CD4-positive, alpha-beta T cell (primary cell): ENCODE measurements at regions not wholly inside any gene's neighbourhood (a gene's known extent, or its start where the extent isn't known, plus 50 kb on each side); places are given as distances from the start of the nearest gene placed in this dataset.

Experiments
- ATAC-seq: fragments of 200-7000 bp; cut with Tn5 transposase; one replicate; pipeline ENCODE4 v1.10.0; 2022; ENCODE audit warnings: mild to moderate bottlenecking; ENCODE audit not compliant: poor library complexity
- CTCF ChIA-PET: fragments of 350-600 bp; sonication (Branson Sonifier 250); formaldehyde crosslinking; loops from one replicate; lab custom pipeline; 2021; ENCODE audit warnings: antibody characterized with exemption, inconsistent platforms; lab: Charles Lee
- POLR2A ChIA-PET: fragments of 350-600 bp; sonication (Branson Sonifier 250); formaldehyde crosslinking; loops from one replicate; lab custom pipeline; 2021; ENCODE audit warnings: antibody characterized with exemption, inconsistent platforms; lab: Charles Lee
- DNase-seq, 14 experiments: peaks; one replicate each; pipeline ENCODE4 v3.0.0-alpha.2; 2013 to 2020; ENCODE audit warnings: mixed read lengths in 2 of 14
- H3K27ac ChIP-seq, 2 donors: one replicate each; pipeline versions ENCODE4 v1.5.1 to v1.7.0; 2013; ENCODE audit warnings: low read length in 2 of 2, low read depth in 1 of 2, mild to moderate bottlenecking in 1 of 2
- H3K27me3 ChIP-seq, 2 experiments: 1 replicate in 1 of 2; 2 replicates in 1 of 2; pipeline versions ENCODE4 v1.6.1 to v1.7.0; 2013; ENCODE audit warnings: low read length in 2 of 2, control low read depth in 1 of 2, mild to moderate bottlenecking in 1 of 2, moderate library complexity in 1 of 2; ENCODE audit not compliant: insufficient read depth in 2 of 2, control insufficient read depth in 1 of 2
- H3K36me3 ChIP-seq: one replicate; pipeline ENCODE4 v1.6.1; 2013; ENCODE audit warnings: low read length, control low read depth; ENCODE audit not compliant: insufficient read depth
- H3K4me1 ChIP-seq: one replicate; pipeline ENCODE4 v1.6.1; 2013; ENCODE audit warnings: low read length, control low read depth; ENCODE audit not compliant: insufficient read depth
- H3K4me3 ChIP-seq: one replicate; pipeline ENCODE4 v1.5.1; 2013; ENCODE audit warnings: mild to moderate bottlenecking, low read length, moderate library complexity
- H3K9me3 ChIP-seq, 2 experiments: 1 replicate in 1 of 2; 2 replicates in 1 of 2; pipeline versions ENCODE4 v1.6.1 to v1.7.0; 2013; ENCODE audit warnings: low read length in 2 of 2, mild to moderate bottlenecking in 2 of 2, control low read depth in 1 of 2, moderate library complexity in 1 of 2; ENCODE audit not compliant: control insufficient read depth in 1 of 2, insufficient read depth in 1 of 2
- H3K27ac Mint-ChIP-seq: one replicate; pipeline ENCODE4 v1.8.0; 2020; ENCODE audit warnings: mixed read lengths
- H3K27me3 Mint-ChIP-seq: one replicate; pipeline ENCODE4 v1.8.0; 2021; ENCODE audit warnings: mixed read lengths
- H3K36me3 Mint-ChIP-seq: one replicate; pipeline ENCODE4 v1.8.0; 2021; ENCODE audit warnings: low read depth, mixed read lengths
- H3K4me1 Mint-ChIP-seq: one replicate; pipeline ENCODE4 v1.8.0; 2021; ENCODE audit warnings: low read depth, mixed read lengths
- H3K4me3 Mint-ChIP-seq: one replicate; pipeline ENCODE4 v1.8.0; 2020; ENCODE audit warnings: mild to moderate bottlenecking, mixed read lengths
- H3K9me3 Mint-ChIP-seq: one replicate; pipeline ENCODE4 v1.8.0; 2020; ENCODE audit warnings: mixed read lengths
- intact Hi-C, 2 experiments: fragments of 100-400 bp; cut with DNase I in 1 of 2; cut with micrococcal nuclease in 1 of 2; formaldehyde crosslinking; loops; one replicate each; pipeline versions ENCODE4 v1.15.1 to v1.9.0; 2023 to 2025; cut with DNase I, micrococcal nuclease
- TF ChIP-seq, protein P1 (sequence below): fragments of 200-600 bp; IDR thresholded peaks from one replicate; pipeline ENCODE4 v1.8.0; 2022; ENCODE audit warnings: antibody characterized with exemption, mild to moderate bottlenecking

DNA sequence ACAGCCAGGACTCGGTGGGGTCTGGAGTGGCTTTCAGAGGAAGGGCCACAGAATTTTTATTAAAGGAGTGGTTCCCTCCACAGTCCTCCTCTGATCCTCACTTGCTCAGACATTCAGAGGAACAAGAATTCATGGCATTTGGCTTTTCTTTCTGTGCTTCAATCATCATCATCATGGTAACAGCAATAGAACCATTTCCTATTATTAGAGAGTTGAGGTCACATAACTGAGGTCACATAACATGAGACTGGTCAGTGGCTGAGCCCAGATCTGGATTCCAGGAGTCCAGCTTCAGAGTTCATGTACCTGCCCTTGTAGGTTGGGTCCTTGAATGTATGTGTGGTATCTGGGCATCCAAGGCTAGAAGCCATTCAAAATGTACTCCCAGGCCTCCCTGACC is 177.3 kb upstream of the GRB10 start:
- ATAC-seq: no peak
- POLR2A ChIA-PET: no interaction called here

DNA sequence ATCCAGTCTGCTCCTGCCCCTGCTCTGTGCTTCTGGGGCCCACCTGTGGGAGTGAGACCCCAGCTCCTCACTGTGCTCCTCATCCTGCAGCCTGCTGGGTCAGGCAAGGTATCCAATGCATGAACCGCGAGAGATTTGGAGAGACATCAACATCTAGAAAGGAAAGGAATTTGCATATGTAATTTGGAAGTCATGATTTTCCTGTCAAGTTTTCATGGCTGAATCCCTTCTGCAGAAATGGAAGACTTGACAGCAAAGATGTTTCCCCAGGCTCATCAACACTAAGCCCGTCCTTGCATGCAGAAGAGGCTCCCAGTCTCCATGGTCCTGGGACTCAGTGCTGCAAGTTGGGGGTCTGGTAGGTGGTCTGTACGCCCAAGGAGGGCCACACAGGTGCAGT is 176.9 kb upstream of the GRB10 start:
- TF ChIP-seq, protein P1, sequence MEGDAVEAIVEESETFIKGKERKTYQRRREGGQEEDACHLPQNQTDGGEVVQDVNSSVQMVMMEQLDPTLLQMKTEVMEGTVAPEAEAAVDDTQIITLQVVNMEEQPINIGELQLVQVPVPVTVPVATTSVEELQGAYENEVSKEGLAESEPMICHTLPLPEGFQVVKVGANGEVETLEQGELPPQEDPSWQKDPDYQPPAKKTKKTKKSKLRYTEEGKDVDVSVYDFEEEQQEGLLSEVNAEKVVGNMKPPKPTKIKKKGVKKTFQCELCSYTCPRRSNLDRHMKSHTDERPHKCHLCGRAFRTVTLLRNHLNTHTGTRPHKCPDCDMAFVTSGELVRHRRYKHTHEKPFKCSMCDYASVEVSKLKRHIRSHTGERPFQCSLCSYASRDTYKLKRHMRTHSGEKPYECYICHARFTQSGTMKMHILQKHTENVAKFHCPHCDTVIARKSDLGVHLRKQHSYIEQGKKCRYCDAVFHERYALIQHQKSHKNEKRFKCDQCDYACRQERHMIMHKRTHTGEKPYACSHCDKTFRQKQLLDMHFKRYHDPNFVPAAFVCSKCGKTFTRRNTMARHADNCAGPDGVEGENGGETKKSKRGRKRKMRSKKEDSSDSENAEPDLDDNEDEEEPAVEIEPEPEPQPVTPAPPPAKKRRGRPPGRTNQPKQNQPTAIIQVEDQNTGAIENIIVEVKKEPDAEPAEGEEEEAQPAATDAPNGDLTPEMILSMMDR: no peak
- H3K4me3 Mint-ChIP-seq: no peak overlapping the region
- intact Hi-C loops: no loop called here
- Histone ChIP-seq H3K36me3 (no peaks in the 10 kb centered on the region), H3K9me3 (peaks cover 0 to 9% of the 10 kb centered on the region in 2 experiments), H3K27ac (no peak overlapping the region), H3K27me3 (peaks cover 0 to 2% of the 10 kb centered on the region in 2 experiments), H3K4me1 (no peaks in the 10 kb centered on the region), H3K4me3 (no peak overlapping the region)
- DNase-seq: no peak
- no peaks in the 10 kb centered on the region for H3K9me3 Mint-ChIP-seq
- no peak for ATAC-seq
- H3K4me1 Mint-ChIP-seq: no peaks in the 10 kb centered on the region
- no peak overlapping the region for H3K27ac Mint-ChIP-seq
- ChIA-PET CTCF (no interaction called here), POLR2A (no interaction called here)
- no peaks in the 10 kb centered on the region for H3K36me3 Mint-ChIP-seq
- peaks cover 7% of the 10 kb centered on the region for H3K27me3 Mint-ChIP-seq

More for the DNA sequence above, 177.3 kb upstream of the GRB10 start:
- no peak overlapping the region for H3K4me3 Mint-ChIP-seq
- H3K4me1 ChIP-seq: no peaks in the 10 kb centered on the region
- peaks cover 0 to 9% of the 10 kb centered on the region in 2 experiments for H3K9me3 ChIP-seq
- no peak overlapping the region for H3K27ac ChIP-seq
- peaks cover 7% of the 10 kb centered on the region for H3K27me3 Mint-ChIP-seq
- H3K36me3 Mint-ChIP-seq: no peaks in the 10 kb centered on the region
- TF ChIP-seq, protein P1: no peak
- no peaks in the 10 kb centered on the region for H3K36me3 ChIP-seq
- H3K27ac Mint-ChIP-seq: no peak overlapping the region
- H3K9me3 Mint-ChIP-seq: no peaks in the 10 kb centered on the region
- intact Hi-C loops: no loop called here
- DNase-seq: no peak
- H3K4me3 ChIP-seq: no peak overlapping the region
- H3K4me1 Mint-ChIP-seq: no peaks in the 10 kb centered on the region
- CTCF ChIA-PET: no interaction called here
- peaks cover 0 to 2% of the 10 kb centered on the region in 2 experiments for H3K27me3 ChIP-seq

DNA sequence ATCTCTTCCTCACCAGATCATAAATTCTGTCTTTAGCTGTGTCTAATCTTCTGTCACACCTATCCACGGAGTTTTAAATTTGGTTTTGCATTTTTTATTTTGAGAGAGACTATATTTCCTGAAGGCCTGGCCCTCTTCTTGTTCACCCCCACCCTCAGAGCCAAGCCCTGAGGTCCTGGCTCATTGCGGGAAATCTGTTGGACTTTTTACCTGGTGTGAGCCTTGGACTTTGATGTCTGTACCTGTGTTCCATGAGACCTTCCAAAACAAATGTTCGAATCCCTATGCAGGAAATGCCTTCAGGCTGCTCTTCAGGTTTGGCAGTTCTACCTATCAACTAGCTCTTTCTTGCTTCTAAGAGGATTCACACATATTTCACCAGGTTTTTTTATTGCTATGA is 175.2 kb upstream of the GRB10 start:
- H3K9me3 Mint-ChIP-seq: no peaks in the 10 kb centered on the region
- no peaks in the 10 kb centered on the region for H3K36me3 ChIP-seq
- ChIA-PET CTCF (no interaction called here), POLR2A (no interaction called here)
- intact Hi-C loops: no loop called here
- no peak overlapping the region for H3K4me3 Mint-ChIP-seq
- TF ChIP-seq, protein P1: no peak
- H3K9me3 ChIP-seq: peaks cover 0 to 6% of the 10 kb centered on the region in 2 experiments
- no peaks in the 10 kb centered on the region for H3K4me1 ChIP-seq
- H3K4me1 Mint-ChIP-seq: no peaks in the 10 kb centered on the region
- no peak overlapping the region for H3K4me3 ChIP-seq
- ATAC-seq (no peak), DNase-seq (no peak)
- no peak overlapping the region for H3K27ac Mint-ChIP-seq
- H3K27me3 Mint-ChIP-seq: peaks cover 7% of the 10 kb centered on the region
- no peaks in the 10 kb centered on the region for H3K27me3 ChIP-seq
- no peak overlapping the region for H3K27ac ChIP-seq
- H3K36me3 Mint-ChIP-seq: no peaks in the 10 kb centered on the region
